SH-SY5Y (cell line): ENCODE measurements at regions not wholly inside any gene's neighbourhood (a gene's known extent, or its start where the extent isn't known, plus 50 kb on each side); places are given as distances from the start of the nearest gene placed in this dataset.

Experiments used
- GATA2 ChIP-seq: IDR thresholded peaks from 2 replicates; pipeline ENCODE4 v1.6.1; 2011; ENCODE audit warnings: mild to moderate bottlenecking, low read depth, low read length
- GATA3 ChIP-seq: IDR thresholded peaks from 2 replicates; pipeline ENCODE4 v1.6.1; 2011; ENCODE audit warnings: low read depth, mild to moderate bottlenecking, low read length, moderate library complexity

DNA sequence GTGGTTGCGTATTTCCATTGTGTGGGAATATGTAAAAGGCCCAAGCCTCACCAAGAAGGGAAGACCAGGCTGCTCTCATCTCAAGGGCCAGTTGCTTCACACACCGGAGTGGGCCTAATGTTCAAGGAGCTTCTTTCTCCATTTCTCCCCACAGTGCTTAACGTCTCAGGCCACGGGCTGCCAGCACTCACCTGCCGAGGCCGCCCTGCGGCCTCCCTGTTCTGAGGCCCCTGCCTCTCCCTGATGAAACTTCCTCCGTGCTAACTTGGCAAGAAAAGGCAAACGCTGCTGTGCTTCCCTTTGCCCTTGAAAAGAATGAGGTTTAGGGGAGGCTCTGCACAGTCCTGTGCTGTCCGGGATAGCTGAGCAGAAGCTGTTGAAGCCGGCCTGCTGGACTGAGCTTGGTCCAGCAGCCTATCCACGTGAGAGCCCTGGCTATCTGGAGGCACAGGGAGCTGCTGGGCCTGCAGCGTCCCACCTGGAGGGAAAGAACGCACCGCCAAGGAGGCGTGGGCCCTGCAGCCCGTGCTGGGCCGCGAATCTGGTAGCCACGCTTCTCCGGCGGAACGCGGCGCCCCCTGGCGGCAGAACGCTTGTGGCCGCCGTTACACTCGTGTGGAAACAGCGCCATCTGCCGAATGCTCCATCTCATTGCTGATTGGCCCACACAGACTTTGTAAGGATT is 73.5 kb upstream of the PRSS3 start:
- no peak; the same call in 1 of the 2 replicates for TF ChIP-seq GATA2
- TF ChIP-seq GATA3, result no peak
